ENCODE measurements at regions not wholly inside any gene's neighbourhood (a gene's known extent, or its start where the extent isn't known, plus 50 kb on each side); places are given as distances from the start of the nearest gene placed in this dataset.

GRCh38 chr7:35371221-35371620 lies 117.3 kb upstream of the TBX20 start:
- DNase-seq (ENCODE audit: low spot score) = no peak
- no peak overlapping the region for H3K4me3 ChIP-seq (ENCODE audit: low read depth, low read length, poor library complexity, severe bottlenecking)
- BruUV-seq (replicated peaks) = no TSS peak
- H3K27me3 ChIP-seq (replicated peaks; ENCODE audit: insufficient read depth, low read depth, low read length, poor library complexity) = no peaks in the 10 kb centered on the region
- CTCF ChIA-PET = no interaction called here
- no peaks in the 10 kb centered on the region for H3K9me3 ChIP-seq (ENCODE audit: low read depth, low read length, poor library complexity, severe bottlenecking)
- no peaks in the 10 kb centered on the region for H3K36me3 ChIP-seq (ENCODE audit: insufficient read depth, low read length, poor library complexity, severe bottlenecking)
- intact Hi-C loops (cut with micrococcal nuclease; ENCODE audit: unreplicated experiment) = no loop called here
- TF ChIP-seq CTCF (conservative IDR thresholded peaks at IDR 0.05; ENCODE audit: low read depth, low read length) = no peak
- TF ChIP-seq EZH2 (IDR thresholded peaks at IDR 0.05; ENCODE audit: borderline replicate concordance, low read depth, low read length, poor library complexity, severe bottlenecking) = no peak
- H3K27ac ChIP-seq (ENCODE audit: low read depth, low read length, poor library complexity, severe bottlenecking) = no peak overlapping the region
- no peaks in the 10 kb centered on the region for H3K4me1 ChIP-seq (ENCODE audit: insufficient read depth, low read length, poor library complexity, severe bottlenecking)
- POLR2A ChIA-PET (ENCODE audit: low non-redundant PET) = no interaction called here

DNA sequence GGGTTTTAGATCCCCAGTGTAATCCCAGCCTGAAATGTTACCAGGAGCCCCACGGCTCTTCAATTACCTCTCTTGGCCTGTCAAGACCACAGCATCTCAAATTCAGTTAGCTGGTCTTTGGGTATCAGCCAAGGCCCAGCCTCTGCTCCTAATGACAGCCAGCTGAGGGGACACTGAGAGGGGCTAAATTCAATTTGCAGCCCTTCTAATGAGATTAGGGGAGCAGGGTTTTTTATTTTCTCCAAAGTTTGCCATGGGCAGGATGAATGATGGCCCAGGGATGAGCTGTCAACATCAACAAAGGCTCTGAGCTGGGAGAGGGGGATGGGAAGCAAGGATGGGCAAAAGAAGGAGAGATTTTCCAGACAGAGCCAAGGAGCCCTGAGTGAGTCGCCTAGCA lies 116.8 kb upstream of the TBX20 start:
- no peak overlapping the region for H3K27ac ChIP-seq (ENCODE audit: low read depth, low read length, poor library complexity, severe bottlenecking)
- intact Hi-C loops (cut with micrococcal nuclease; ENCODE audit: unreplicated experiment) = no loop called here
- CTCF ChIA-PET = no interaction called here
- no peaks in the 10 kb centered on the region for H3K4me1 ChIP-seq (ENCODE audit: insufficient read depth, low read length, poor library complexity, severe bottlenecking)
- POLR2A ChIA-PET (ENCODE audit: low non-redundant PET) = no interaction called here
- no peaks in the 10 kb centered on the region for H3K27me3 ChIP-seq (replicated peaks; ENCODE audit: insufficient read depth, low read depth, low read length, poor library complexity)
- H3K9me3 ChIP-seq (ENCODE audit: low read depth, low read length, poor library complexity, severe bottlenecking) = no peaks in the 10 kb centered on the region
- H3K4me3 ChIP-seq (ENCODE audit: low read depth, low read length, poor library complexity, severe bottlenecking) = no peak overlapping the region
- BruUV-seq (replicated peaks) = no TSS peak
- no peak for DNase-seq (ENCODE audit: low spot score)
- no peaks in the 10 kb centered on the region for H3K36me3 ChIP-seq (ENCODE audit: insufficient read depth, low read length, poor library complexity, severe bottlenecking)
- TF ChIP-seq CTCF (conservative IDR thresholded peaks at IDR 0.05; ENCODE audit: low read depth, low read length) = no peak
- no peak for TF ChIP-seq EZH2 (IDR thresholded peaks at IDR 0.05; ENCODE audit: borderline replicate concordance, low read depth, low read length, poor library complexity, severe bottlenecking)

- H3K4me3 ChIP-seq (ENCODE audit: low read depth, low read length, poor library complexity, severe bottlenecking) = no peak overlapping the region
- H3K27me3 ChIP-seq (replicated peaks; ENCODE audit: insufficient read depth, low read depth, low read length, poor library complexity) = no peaks in the 10 kb centered on the region
- TF ChIP-seq EZH2 (IDR thresholded peaks at IDR 0.05; ENCODE audit: borderline replicate concordance, low read depth, low read length, poor library complexity, severe bottlenecking) (no peak), CTCF (conservative IDR thresholded peaks at IDR 0.05; ENCODE audit: low read depth, low read length) (no peak)
- BruUV-seq (replicated peaks) = no TSS peak
- no peaks in the 10 kb centered on the region for H3K36me3 ChIP-seq (ENCODE audit: insufficient read depth, low read length, poor library complexity, severe bottlenecking)
- no peak overlapping the region for H3K27ac ChIP-seq (ENCODE audit: low read depth, low read length, poor library complexity, severe bottlenecking)
- H3K4me1 ChIP-seq (ENCODE audit: insufficient read depth, low read length, poor library complexity, severe bottlenecking) = no peaks in the 10 kb centered on the region
- CTCF ChIA-PET = no interaction called here
- POLR2A ChIA-PET (ENCODE audit: low non-redundant PET) = no interaction called here
- no peaks in the 10 kb centered on the region for H3K9me3 ChIP-seq (ENCODE audit: low read depth, low read length, poor library complexity, severe bottlenecking)
- intact Hi-C loops (cut with micrococcal nuclease; ENCODE audit: unreplicated experiment) = no loop called here
- no peak for DNase-seq (ENCODE audit: low spot score)
These were observed 112.6 kb upstream of the TBX20 start for GRCh38 chr7:35366167-35367155.
